ENCODE measurements at regions not wholly inside any gene's neighbourhood (a gene's known extent, or its start where the extent isn't known, plus 50 kb on each side); places are given as distances from the start of the nearest gene placed in this dataset.

GRCh38 chr13:106804991-106805390 is 237.1 kb upstream of the ARGLU1 start:
- no peak overlapping the region for H3K4me3 ChIP-seq
- no peak for DNase-seq (ENCODE audit: low spot score)
- H3K27me3 ChIP-seq: no peaks in the 10 kb centered on the region
- no peaks in the 10 kb centered on the region for H3K4me1 ChIP-seq
- no peaks in the 10 kb centered on the region for H3K36me3 ChIP-seq
- no peak for TF ChIP-seq CTCF (IDR thresholded peaks at IDR 0.05)
- H3K9me3 ChIP-seq: no peaks in the 10 kb centered on the region
- H3K27ac ChIP-seq: no peak overlapping the region

DNA sequence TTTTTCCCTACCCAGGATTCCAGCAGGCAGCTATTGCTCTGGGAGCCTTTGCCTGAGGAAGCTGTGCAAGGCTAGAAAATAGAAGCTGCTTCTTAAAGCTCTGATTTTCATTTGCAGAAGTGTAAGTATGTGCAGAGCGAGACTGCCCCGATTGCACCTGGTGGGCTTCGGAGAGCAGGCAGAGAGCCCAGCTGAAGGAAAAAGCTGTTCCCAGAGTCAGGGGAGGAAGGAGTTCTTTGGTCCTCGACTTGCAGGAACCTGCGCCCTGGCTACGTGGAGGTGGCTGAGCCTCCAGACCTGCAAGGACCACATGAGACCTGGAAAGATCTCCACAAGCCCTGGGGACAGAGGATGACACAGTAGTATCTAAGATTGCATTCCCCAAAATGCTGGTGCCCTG is 235.0 kb upstream of the ARGLU1 start:
- H3K27ac ChIP-seq: no peak overlapping the region
- H3K4me3 ChIP-seq: no peak overlapping the region
- DNase-seq (ENCODE audit: low spot score): no peak
- TF ChIP-seq CTCF (IDR thresholded peaks at IDR 0.05): no peak
- no peaks in the 10 kb centered on the region for H3K36me3 ChIP-seq
- no peaks in the 10 kb centered on the region for H3K9me3 ChIP-seq
- no peaks in the 10 kb centered on the region for H3K27me3 ChIP-seq
- no peaks in the 10 kb centered on the region for H3K4me1 ChIP-seq

- no peak overlapping the region for H3K27ac ChIP-seq
- no peak for TF ChIP-seq CTCF (IDR thresholded peaks at IDR 0.05)
- no peaks in the 10 kb centered on the region for H3K4me1 ChIP-seq
- no peaks in the 10 kb centered on the region for H3K9me3 ChIP-seq
- H3K4me3 ChIP-seq: no peak overlapping the region
- DNase-seq (ENCODE audit: low spot score): no peak
- no peaks in the 10 kb centered on the region for H3K27me3 ChIP-seq
- H3K36me3 ChIP-seq: no peaks in the 10 kb centered on the region
Measured at GRCh38 chr13:106799781-106800335, 231.9 kb upstream of the ARGLU1 start.

GRCh38 chr13:106797081-106797640 is 229.2 kb upstream of the ARGLU1 start:
- no peak overlapping the region for H3K4me3 ChIP-seq
- H3K36me3 ChIP-seq: no peaks in the 10 kb centered on the region
- H3K27me3 ChIP-seq: no peaks in the 10 kb centered on the region
- no peak overlapping the region for H3K27ac ChIP-seq
- no peak for TF ChIP-seq CTCF (IDR thresholded peaks at IDR 0.05)
- DNase-seq (ENCODE audit: low spot score): no peak
- no peaks in the 10 kb centered on the region for H3K9me3 ChIP-seq
- H3K4me1 ChIP-seq: no peaks in the 10 kb centered on the region

- TF ChIP-seq CTCF (IDR thresholded peaks at IDR 0.05): no peak
- Histone ChIP-seq H3K27me3 (no peaks in the 10 kb centered on the region), H3K36me3 (no peaks in the 10 kb centered on the region), H3K4me1 (no peaks in the 10 kb centered on the region), H3K4me3 (peak overlapping the region in 1 of 2 donors; percentile 7), H3K9me3 (no peaks in the 10 kb centered on the region), H3K27ac (no peak overlapping the region)
- no peak for DNase-seq (ENCODE audit: low spot score)
Measured at GRCh38 chr13:106796280-106797047, 228.5 kb upstream of the ARGLU1 start.
